Trophoblast cell (in vitro differentiated cells and primary cell): ENCODE measurements at regions not wholly inside any gene's neighbourhood (a gene's known extent, or its start where the extent isn't known, plus 50 kb on each side); places are given as distances from the start of the nearest gene placed in this dataset.
A peak's percentile ranks its signal among the peaks of the same experiment; 100 is the strongest.
"Not testable (repeated sequence)": the region's sequence is repeated elsewhere in the genome, so short reads cannot be mapped to it uniquely, and the experiment has no call there.

Source experiments
- DNase-seq, 2 donors: peaks; one replicate each; pipeline ENCODE4 v3.0.0-alpha.2; 2016
- H2AFZ ChIP-seq: 2 replicates; pipeline ENCODE4 v1.6.1; 2013; ENCODE audit warnings: low read length, moderate library complexity, mild to moderate bottlenecking; ENCODE audit not compliant: insufficient read depth, poor library complexity
- H2AK5ac ChIP-seq: 2 replicates; pipeline ENCODE4 v1.6.1; 2013; ENCODE audit warnings: mild to moderate bottlenecking, low read length
- H2BK120ac ChIP-seq: 2 replicates; pipeline ENCODE4 v1.6.1; 2013; ENCODE audit warnings: low read length, mild to moderate bottlenecking, moderate library complexity; ENCODE audit not compliant: insufficient read depth, poor library complexity
- H2BK12ac ChIP-seq: 2 replicates; pipeline ENCODE4 v1.6.1; 2013; ENCODE audit warnings: mild to moderate bottlenecking, low read length, moderate library complexity
- H2BK5ac ChIP-seq: 2 replicates; pipeline ENCODE4 v1.6.1; 2013; ENCODE audit warnings: low read length, low read depth, moderate library complexity, mild to moderate bottlenecking; ENCODE audit not compliant: poor library complexity
- H3K14ac ChIP-seq: 2 replicates; pipeline ENCODE4 v1.6.1; 2013; ENCODE audit warnings: mild to moderate bottlenecking, low read length
- H3K18ac ChIP-seq: 2 replicates; pipeline ENCODE4 v1.6.1; 2013; ENCODE audit warnings: mild to moderate bottlenecking, low read length
- H3K23ac ChIP-seq: 2 replicates; pipeline ENCODE4 v1.6.1; 2013; ENCODE audit warnings: low read length
- H3K27ac ChIP-seq: 2 replicates; pipeline ENCODE4 v1.5.1; 2013; ENCODE audit warnings: low read depth, mild to moderate bottlenecking, inconsistent platforms, low read length, moderate library complexity
- H3K27me3 ChIP-seq: 2 replicates; pipeline ENCODE4 v1.6.1; 2013; ENCODE audit warnings: inconsistent platforms, mild to moderate bottlenecking, low read length, moderate library complexity; ENCODE audit not compliant: insufficient read depth
- H3K36me3 ChIP-seq, 2 experiments: 1 replicate in 1 of 2; 2 replicates in 1 of 2; pipeline ENCODE4 v1.6.1; 2013; ENCODE audit warnings: low read length in 2 of 2, mild to moderate bottlenecking in 2 of 2, moderate library complexity in 1 of 2; ENCODE audit not compliant: insufficient read depth in 2 of 2, control insufficient read depth in 1 of 2
- H3K4ac ChIP-seq: 2 replicates; pipeline ENCODE4 v1.6.1; 2013; ENCODE audit warnings: low read depth, mild to moderate bottlenecking, low read length, moderate library complexity
- H3K4me1 ChIP-seq, 2 experiments: 1 replicate in 1 of 2; 2 replicates in 1 of 2; pipeline ENCODE4 v1.6.1; 2013; ENCODE audit warnings: low read length in 2 of 2, mild to moderate bottlenecking in 2 of 2, moderate library complexity in 1 of 2; ENCODE audit not compliant: insufficient read depth in 2 of 2, control insufficient read depth in 1 of 2
- H3K4me2 ChIP-seq: 2 replicates; pipeline ENCODE4 v1.6.1; 2013; ENCODE audit warnings: inconsistent platforms, mild to moderate bottlenecking, low read length, moderate library complexity
- H3K4me3 ChIP-seq: 2 replicates; pipeline ENCODE4 v1.5.1; 2013; ENCODE audit warnings: mild to moderate bottlenecking, low read depth, low read length, inconsistent platforms
- H3K79me1 ChIP-seq: one replicate; pipeline ENCODE4 v1.6.1; 2013; ENCODE audit warnings: low read length
- H3K79me2 ChIP-seq: 2 replicates; pipeline ENCODE4 v1.6.1; 2013; ENCODE audit warnings: low read length, mild to moderate bottlenecking; ENCODE audit not compliant: control insufficient read depth, insufficient read depth, poor library complexity
- H3K9ac ChIP-seq: 2 replicates; pipeline ENCODE4 v1.6.1; 2013; ENCODE audit warnings: mild to moderate bottlenecking, low read length
- H3K9me3 ChIP-seq: 2 replicates; pipeline ENCODE4 v1.6.1; 2013; ENCODE audit warnings: low read depth, mild to moderate bottlenecking, control low read depth, inconsistent platforms, low read length; ENCODE audit not compliant: insufficient read depth
- H4K12ac ChIP-seq: 2 replicates; pipeline ENCODE4 v1.6.1; 2013; ENCODE audit warnings: low read depth, mild to moderate bottlenecking, low read length, moderate library complexity
- H4K8ac ChIP-seq: 2 replicates; pipeline ENCODE4 v1.6.1; 2013; ENCODE audit warnings: low read depth, mild to moderate bottlenecking, low read length, moderate library complexity
- H4K91ac ChIP-seq: one replicate; pipeline ENCODE4 v1.6.1; 2013; ENCODE audit warnings: low read depth, mild to moderate bottlenecking, low read length, moderate library complexity
- WGBS: extraction: QIAGEN DNeasy Blood & Tissue Kit; methylation state at CpG from one replicate; pipeline ENCODE4 v1.1.7; 2013; ENCODE audit warnings: missing lambda C conversion rate; ENCODE audit not compliant: insufficient read length, insufficient coverage; ENCODE audit errors: extremely low coverage; 5-methylcytosine and 5-hydroxymethylcytosine counted together

DNA sequence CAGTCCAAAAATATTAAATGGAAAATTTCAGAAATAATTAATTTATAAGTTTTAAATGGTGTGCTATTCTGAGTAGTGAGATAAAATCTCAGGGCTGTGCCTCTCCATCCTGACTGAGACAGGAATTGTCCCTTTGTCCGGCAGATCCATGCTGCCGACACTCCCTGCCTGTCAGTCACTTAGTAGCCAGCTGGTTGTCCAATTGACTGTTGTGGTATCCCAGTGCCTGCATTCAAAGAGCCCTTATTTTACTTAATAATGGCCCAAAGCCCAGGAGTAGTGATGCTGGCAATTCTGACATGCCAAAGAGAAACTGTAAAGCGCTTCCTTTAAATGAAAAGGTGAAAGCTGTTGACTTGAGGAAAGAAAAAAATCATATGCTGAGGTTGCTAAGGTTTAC lies 157.5 kb downstream of the ENC1 start:
- Histone ChIP-seq H3K14ac (no peak overlapping the region), H3K4ac (no peak overlapping the region), H3K79me2 (no peaks in the 10 kb centered on the region), H3K27me3 (no peaks in the 10 kb centered on the region), H2BK5ac (no peak overlapping the region), H3K79me1 (peaks cover 4% of the 10 kb centered on the region), H2AFZ (no peak overlapping the region), H3K9ac (no peak overlapping the region), H2BK120ac (no peak overlapping the region), H3K27ac (no peak overlapping the region), H3K23ac (no peak overlapping the region), H4K12ac (no peak overlapping the region), H3K4me1 (no peaks in the 10 kb centered on the region), H3K18ac (no peak overlapping the region), H3K9me3 (no peaks in the 10 kb centered on the region), H3K4me2 (no peak overlapping the region), H2BK12ac (peak overlapping the region; percentile 11), H4K8ac (no peak overlapping the region), H2AK5ac (no peak overlapping the region), H4K91ac (no peak overlapping the region), H3K4me3 (no peak overlapping the region), H3K36me3 (no peaks in the 10 kb centered on the region)
- no CpG with 5 or more reads among the region's 3 CpGs for WGBS
- no peak for DNase-seq

GRCh38 chr5:74482523-74482922 lies 158.0 kb downstream of the ENC1 start:
- no peaks in the 10 kb centered on the region for H3K36me3 ChIP-seq
- H3K9ac ChIP-seq = no peak overlapping the region
- no peak overlapping the region for H3K23ac ChIP-seq
- H3K27ac ChIP-seq = no peak overlapping the region
- no peak overlapping the region for H3K18ac ChIP-seq
- H4K8ac ChIP-seq = peak overlapping the region; percentile 29
- no peak overlapping the region for H2BK5ac ChIP-seq
- H3K4me2 ChIP-seq = no peak overlapping the region
- no peaks in the 10 kb centered on the region for H3K79me2 ChIP-seq
- H2BK12ac ChIP-seq = peak overlapping the region; percentile 68
- H4K12ac ChIP-seq = no peak overlapping the region
- no peaks in the 10 kb centered on the region for H3K27me3 ChIP-seq
- no CpG with 5 or more reads among the region's 6 CpGs for WGBS
- H3K14ac ChIP-seq = peak overlapping the region; percentile 44
- peak overlapping the region; percentile 28 for H2BK120ac ChIP-seq
- no peak overlapping the region for H3K4ac ChIP-seq
- H3K79me1 ChIP-seq = peaks cover 4% of the 10 kb centered on the region
- no peaks in the 10 kb centered on the region for H3K9me3 ChIP-seq
- no peak overlapping the region for H2AFZ ChIP-seq
- H2AK5ac ChIP-seq = peak overlapping the region; percentile 64
- peak overlapping the region; percentile 55 for H4K91ac ChIP-seq
- H3K4me1 ChIP-seq = no peaks in the 10 kb centered on the region
- DNase-seq = no peak
- H3K4me3 ChIP-seq = no peak overlapping the region

GRCh38 chr5:74481357-74481756 lies 159.2 kb downstream of the ENC1 start:
- H3K18ac ChIP-seq, H3K4me1 ChIP-seq, H2AFZ ChIP-seq, H2BK120ac ChIP-seq, H3K9me3 ChIP-seq, H3K36me3 ChIP-seq, H3K27ac ChIP-seq, H2BK5ac ChIP-seq, H3K79me2 ChIP-seq, H3K79me1 ChIP-seq, H4K91ac ChIP-seq, H3K9ac ChIP-seq, H3K14ac ChIP-seq, DNase-seq, H3K23ac ChIP-seq, H2AK5ac ChIP-seq, H4K12ac ChIP-seq, H2BK12ac ChIP-seq, H3K27me3 ChIP-seq, H3K4me3 ChIP-seq, H4K8ac ChIP-seq, H3K4me2 ChIP-seq, H3K4ac ChIP-seq: not testable (repeated sequence)
- no CpG with 5 or more reads among the region's 2 CpGs for WGBS

DNA sequence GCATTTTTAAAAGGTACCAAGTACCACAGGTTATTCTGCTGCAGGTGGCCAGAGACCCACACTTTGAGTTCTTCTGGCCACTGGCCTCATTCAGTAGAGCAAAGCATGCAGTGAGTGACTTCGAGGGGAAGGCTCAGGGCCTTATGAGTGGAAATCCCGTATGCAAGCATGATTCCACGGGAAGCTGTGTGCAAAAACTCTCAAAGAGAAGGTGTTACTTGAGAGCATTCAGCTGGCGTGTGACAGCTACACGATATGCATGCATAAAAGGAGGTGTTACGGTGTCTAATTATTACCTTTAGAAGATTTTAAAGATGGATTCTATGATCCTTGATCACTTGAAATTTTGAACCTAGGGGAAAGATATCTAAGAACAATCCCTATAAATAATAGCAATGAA lies 160.3 kb downstream of the ENC1 start:
- H3K23ac ChIP-seq = no peak overlapping the region

More for the DNA sequence above, 160.3 kb downstream of the ENC1 start:
- DNase-seq = no peak
- Histone ChIP-seq H2BK120ac (no peak overlapping the region), H3K18ac (no peak overlapping the region), H3K36me3 (no peaks in the 10 kb centered on the region), H2BK12ac (no peak overlapping the region), H3K14ac (no peak overlapping the region), H3K79me2 (no peaks in the 10 kb centered on the region), H3K27me3 (no peaks in the 10 kb centered on the region), H3K9me3 (no peaks in the 10 kb centered on the region), H3K4ac (no peak overlapping the region), H3K9ac (no peak overlapping the region), H4K91ac (no peak overlapping the region), H3K4me2 (no peak overlapping the region), H3K79me1 (peaks cover 4% of the 10 kb centered on the region), H2BK5ac (no peak overlapping the region), H3K27ac (no peak overlapping the region), H3K4me3 (no peak overlapping the region), H2AK5ac (no peak overlapping the region), H2AFZ (no peak overlapping the region), H3K4me1 (no peaks in the 10 kb centered on the region), H4K12ac (no peak overlapping the region), H4K8ac (no peak overlapping the region)
- WGBS = no CpG with 5 or more reads among the region's 6 CpGs
